Breast epithelium (tissue), 3 donors: ENCODE measurements at regions not wholly inside any gene's neighbourhood (a gene's known extent, or its start where the extent isn't known, plus 50 kb on each side); places are given as distances from the start of the nearest gene placed in this dataset.

Experiments used
- CTCF ChIP-seq, 3 donors: fragments of 450-650 bp; IDR thresholded peaks; one replicate each; pipeline ENCODE4 v1.5.1; 2016 to 2017; ENCODE audit warnings: antibody characterized with exemption in 3 of 3, mild to moderate bottlenecking in 3 of 3, moderate library complexity in 3 of 3
- POLR2AphosphoS5 ChIP-seq, 3 donors: sonication (generic); formaldehyde crosslinking; IDR thresholded peaks; one replicate each; pipeline ENCODE4 v1.6.1; 2017; ENCODE audit warnings: antibody characterized with exemption in 3 of 3

GRCh38 chr6:139547122-139547776 is 172.8 kb upstream of the CITED2 start:
- no peak for TF ChIP-seq CTCF (IDR thresholded peaks at IDR 0.05)
- no peak for TF ChIP-seq POLR2AphosphoS5 (IDR thresholded peaks at IDR 0.05)
